K562 (cell line): ENCODE measurements at regions not wholly inside any gene's neighbourhood (a gene's known extent, or its start where the extent isn't known, plus 50 kb on each side); places are given as distances from the start of the nearest gene placed in this dataset.

Experiments
- ATAC-seq: fragments of 200-7000 bp; cut with Tn5 transposase; 3 replicates; pipeline ENCODE4 v1.9.1; 2020; ENCODE audit warnings: moderate library complexity
- BruUV-seq: library from RNA; stranded (reverse); fragments of 400-500 nt; replicated peaks from 2 replicates; lab custom pipeline; 2021; lab: Mats Ljungman, UMichigan
- CTCF ChIA-PET: fragments of 300-600 bp; formaldehyde crosslinking; extraction: SDS; loops from one replicate; lab custom pipeline; 2021; ENCODE audit warnings: low intra/inter-chr PET ratio; lab: Yijun Ruan, JAX
- POLR2A ChIA-PET: fragments of 300-600, 350-650 bp; sonication (Branson Sonifier 250); formaldehyde crosslinking; extraction: SDS; loops from one replicate; lab custom pipeline; 2021; ENCODE audit warnings: antibody characterized with exemption, inconsistent platforms; lab: Yijun Ruan, JAX
- DNase-seq, 4 experiments: peaks; one replicate each; pipeline versions ENCODE4 v3.0.0 to v3.0.0-alpha.2; 2011 to 2018; ENCODE audit warnings: low spot score in 3 of 4, mixed read lengths in 3 of 4; ENCODE audit errors: extremely low read depth in 1 of 4
- FAIRE-seq: peaks from 2 replicates; lab custom pipeline; 2011; peaks lifted over from hg19 to GRCh38; lab: Jason Lieb, UNC
- H2AFZ ChIP-seq: 2 replicates; pipeline ENCODE4 v1.6.0; 2011; ENCODE audit warnings: low read depth, low read length, control low read depth, inconsistent platforms
- H3K27ac ChIP-seq: fragments of 200-600 bp; 3 replicates; pipeline ENCODE4 v1.8.0; 2011; ENCODE audit warnings: low read depth, mild to moderate bottlenecking, control low read depth, inconsistent platforms, low read length, moderate library complexity, mixed read lengths; ENCODE audit errors: extremely low read depth
- H3K27me3 ChIP-seq, 2 experiments: fragments of 300-600 bp in 1 of 2; 2 replicates in 1 of 2; 3 replicates in 1 of 2; pipeline versions ENCODE4 v1.6.0 to v1.8.0; 2011; ENCODE audit warnings: inconsistent platforms in 2 of 2, low read length in 2 of 2, mild to moderate bottlenecking in 1 of 2, mixed read lengths in 1 of 2, moderate library complexity in 1 of 2; ENCODE audit not compliant: control insufficient read depth in 2 of 2, insufficient read depth in 2 of 2
- H3K36me3 ChIP-seq: fragments of 300-600 bp; 3 replicates; pipeline ENCODE4 v1.8.0; 2011; ENCODE audit warnings: mild to moderate bottlenecking, low read length, inconsistent platforms; ENCODE audit not compliant: control insufficient read depth, insufficient read depth
- H3K4me1 ChIP-seq, 2 experiments: fragments of 200-600 bp in 1 of 2; replicated peaks in 1 of 2; 2 replicates in 1 of 2; 3 replicates in 1 of 2; pipeline versions ENCODE4 v1.5.1 to v1.8.0; 2011; ENCODE audit warnings: inconsistent platforms in 2 of 2, low read length in 2 of 2, mild to moderate bottlenecking in 1 of 2, mixed read lengths in 1 of 2, moderate library complexity in 1 of 2; ENCODE audit not compliant: control insufficient read depth in 2 of 2, insufficient read depth in 2 of 2
- H3K4me2 ChIP-seq: 2 replicates; pipeline ENCODE4 v1.6.1; 2011; ENCODE audit warnings: low read length, control low read depth, inconsistent platforms, mixed read lengths; ENCODE audit not compliant: insufficient read depth
- H3K4me3 ChIP-seq: fragments of 200-600 bp; sonication (generic), shearing (Covaris generic); 2 replicates; pipeline ENCODE4 v1.5.1; 2016; ENCODE audit warnings: control low read depth, inconsistent platforms
- H3K79me2 ChIP-seq: fragments of 200-600 bp; 3 replicates; pipeline ENCODE4 v1.8.0; 2011; ENCODE audit warnings: low read length, inconsistent platforms; ENCODE audit not compliant: control insufficient read depth, insufficient read depth
- H3K9ac ChIP-seq, 2 experiments: 2 replicates each; pipeline versions ENCODE4 v1.6.0 to v1.6.1; 2011; ENCODE audit warnings: low read depth in 2 of 2, low read length in 2 of 2, control low read depth in 1 of 2, inconsistent platforms in 1 of 2, mild to moderate bottlenecking in 1 of 2, mixed read lengths in 1 of 2; ENCODE audit not compliant: insufficient read depth in 1 of 2
- H3K9me1 ChIP-seq: one replicate; pipeline ENCODE4 v1.6.0; 2011; ENCODE audit warnings: inconsistent platforms, mild to moderate bottlenecking, low read length, moderate library complexity; ENCODE audit not compliant: control insufficient read depth, insufficient read depth
- H3K9me3 ChIP-seq: replicated peaks from 2 replicates; pipeline ENCODE4 v1.5.1; 2011; ENCODE audit warnings: low read depth, low read length, inconsistent platforms; ENCODE audit not compliant: control insufficient read depth, insufficient read depth
- H4K20me1 ChIP-seq: replicated peaks from 2 replicates; pipeline ENCODE4 v1.6.1; 2011; ENCODE audit warnings: low read length, inconsistent platforms, mixed read lengths; ENCODE audit not compliant: control insufficient read depth, insufficient read depth
- ELK3 ChIP-seq: fragments of 450-650 bp; formaldehyde crosslinking; IDR thresholded peaks from 2 replicates; pipeline ENCODE4 v1.4.0; 2020; ENCODE audit warnings: mild to moderate bottlenecking
- HDAC6 ChIP-seq: IDR thresholded peaks from 2 replicates; pipeline ENCODE4 v1.6.1; 2012; ENCODE audit warnings: low read depth, mild to moderate bottlenecking, control low read depth, inconsistent platforms, low read length, moderate library complexity
- HOXB6 ChIP-seq: fragments of 250-450 bp; sonication (Bioruptor Pico); IDR thresholded peaks from 2 replicates; pipeline ENCODE4 v1.5.1; 2022; ENCODE audit warnings: mild to moderate bottlenecking, borderline replicate concordance
- MAFG ChIP-seq: fragments of 450-650 bp; conservative IDR thresholded peaks from 2 replicates; pipeline ENCODE4 v1.6.1; 2016; ENCODE audit warnings: missing genetic modification characterization, missing compliant biosample characterization
- NCOR1 ChIP-seq: fragments of 450-650 bp; IDR thresholded peaks from 2 replicates; pipeline ENCODE4 v1.6.1; 2016; ENCODE audit warnings: mild to moderate bottlenecking, moderate library complexity
- STAT6 ChIP-seq: sonication (generic); formaldehyde crosslinking; IDR thresholded peaks from 2 replicates; pipeline ENCODE4 v1.8.1; 2023; ENCODE audit warnings: mild to moderate bottlenecking, missing genetic modification reagents
- ZNF134 ChIP-seq: fragments of 250-450 bp; sonication (Bioruptor Pico); conservative IDR thresholded peaks from 2 replicates; pipeline ENCODE4 v1.4.0; 2020
- ZNF699 ChIP-seq: fragments of 250-450 bp; sonication (Bioruptor Pico); IDR thresholded peaks from 2 replicates; pipeline ENCODE4 v1.8.0; 2021; ENCODE audit warnings: mild to moderate bottlenecking, moderate library complexity; ENCODE audit not compliant: insufficient replicate concordance
- ZNF778 ChIP-seq: fragments of 450-650 bp; formaldehyde crosslinking; IDR thresholded peaks from 2 replicates; pipeline ENCODE4 v1.4.0; 2020; ENCODE audit warnings: mild to moderate bottlenecking, moderate library complexity
- ZNF79 ChIP-seq: fragments of 250-450 bp; sonication (Bioruptor Pico); IDR thresholded peaks from 2 replicates; pipeline ENCODE4 v1.4.0; 2020; ENCODE audit warnings: low read depth, mild to moderate bottlenecking, moderate library complexity
- WGBS: fragments of 100-300 bp; shearing (Covaris generic); methylation state at CpG from one replicate; pipeline ENCODE4 v1.1.6; 2016; ENCODE audit warnings: low coverage, mixed read lengths; ENCODE audit not compliant: insufficient coverage; ENCODE audit errors: missing lambda C conversion rate; 5-methylcytosine and 5-hydroxymethylcytosine counted together
- in situ Hi-C: fragments of 300-500 bp; cut with MboI; formaldehyde crosslinking; loops from 4 replicates; pipeline ENCODE4 v1.15.0; 2018; ENCODE audit warnings: inconsistent platforms, mixed read lengths
- intact Hi-C: fragments of 100-400 bp; cut with micrococcal nuclease; formaldehyde crosslinking; loops from 2 replicates; pipeline ENCODE4 v1.14.2; 2022
- TF ChIP-seq, protein P1 (sequence below): fragments of 250-450 bp; sonication (Bioruptor Pico); IDR thresholded peaks from 2 replicates; pipeline ENCODE4 v1.8.0; 2022; ENCODE audit warnings: moderate library complexity, mild to moderate bottlenecking, inconsistent platforms

- Histone ChIP-seq H3K4me3 (no peak overlapping the region), H2AFZ (no peak overlapping the region), H3K4me2 (no peak overlapping the region), H3K4me1 (no peaks in the 10 kb centered on the region), H3K9me1 (no peaks in the 10 kb centered on the region), H3K9ac (no peak overlapping the region), H4K20me1 (no peaks in the 10 kb centered on the region), H3K36me3 (no peaks in the 10 kb centered on the region), H3K9me3 (peaks cover 1% of the 10 kb centered on the region; the same call in 1 of the 2 replicates), H3K79me2 (no peaks in the 10 kb centered on the region), H3K27ac (no peak overlapping the region), H3K27me3 (no peaks in the 10 kb centered on the region)
- CTCF ChIA-PET, result no interaction called here
- TF ChIP-seq HDAC6 (no peak), ZNF699 (no peak), ELK3 (no peak), HOXB6 (no peak), ZNF778 (no peak), STAT6 (CRISPR knock-in tag) (no peak), MAFG (tag) (no peak), ZNF79 (CRISPR knock-in tag) (no peak), NCOR1 (no peak), ZNF134 (CRISPR knock-in tag) (no peak)
- TF ChIP-seq, protein P1, sequence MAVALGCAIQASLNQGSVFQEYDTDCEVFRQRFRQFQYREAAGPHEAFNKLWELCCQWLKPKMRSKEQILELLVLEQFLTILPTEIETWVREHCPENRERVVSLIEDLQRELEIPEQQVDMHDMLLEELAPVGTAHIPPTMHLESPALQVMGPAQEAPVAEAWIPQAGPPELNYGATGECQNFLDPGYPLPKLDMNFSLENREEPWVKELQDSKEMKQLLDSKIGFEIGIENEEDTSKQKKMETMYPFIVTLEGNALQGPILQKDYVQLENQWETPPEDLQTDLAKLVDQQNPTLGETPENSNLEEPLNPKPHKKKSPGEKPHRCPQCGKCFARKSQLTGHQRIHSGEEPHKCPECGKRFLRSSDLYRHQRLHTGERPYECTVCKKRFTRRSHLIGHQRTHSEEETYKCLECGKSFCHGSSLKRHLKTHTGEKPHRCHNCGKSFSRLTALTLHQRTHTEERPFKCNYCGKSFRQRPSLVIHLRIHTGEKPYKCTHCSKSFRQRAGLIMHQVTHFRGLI (CRISPR knock-in tag), result no peak
- FAIRE-seq, result no peak
- intact Hi-C loops (no loop called here), in situ Hi-C loops (no loop called here)
- under 1% methylated on average over 6 of the region's 6 CpGs for WGBS
- ATAC-seq, result no peak
- POLR2A ChIA-PET, result no interaction called here
- BruUV-seq, result no TSS peak
- no peak for DNase-seq
These were observed 587.6 kb downstream of the CDH11 start for GRCh38 chr16:64534180-64534780.
